ENCODE measurements at regions not wholly inside any gene's neighbourhood (a gene's known extent, or its start where the extent isn't known, plus 50 kb on each side); places are given as distances from the start of the nearest gene placed in this dataset.

GRCh38 chr20:5390720-5391119 lies 74.0 kb upstream of the PROKR2 start:
- TF ChIP-seq CTCF (optimal IDR thresholded peaks at IDR 0.05 in 1 of 3, IDR thresholded peaks at IDR 0.05 in 1 of 3, conservative IDR thresholded peaks at IDR 0.05 in 1 of 3; ENCODE audit: extremely low read depth in 1 of 3, insufficient read depth in 2 of 3, low read length in 3 of 3), result no peak
- no peak for TF ChIP-seq EZH2 (IDR thresholded peaks at IDR 0.05; ENCODE audit: low read length)

Data from keratinocyte (primary cell).